ENCODE measurements at regions not wholly inside any gene's neighbourhood (a gene's known extent, or its start where the extent isn't known, plus 50 kb on each side); places are given as distances from the start of the nearest gene placed in this dataset.

- TF ChIP-seq POLR2AphosphoS5 (IDR thresholded peaks at IDR 0.05; ENCODE audit: low read depth, low read length) (no peak), POLR2A (IDR thresholded peaks at IDR 0.05; ENCODE audit: low read depth, low read length) (no peak)
Observed at GRCh38 chr7:66576646-66577045, 52.0 kb upstream of the KCTD7 start.

Measured in GM12891 (cell line).